HG02763 (cell line): ENCODE measurements at regions not wholly inside any gene's neighbourhood (a gene's known extent, or its start where the extent isn't known, plus 50 kb on each side); places are given as distances from the start of the nearest gene placed in this dataset.
"Not testable (repeated sequence)": the region's sequence is repeated elsewhere in the genome, so short reads cannot be mapped to it uniquely, and the experiment has no call there.

Experiments
- ATAC-seq: cut with Tn5 transposase; IDR thresholded peaks from one replicate; pipeline ENCODE4 v1.9.1; 2021; ENCODE audit warnings: mild to moderate bottlenecking, moderate library complexity; ENCODE audit not compliant: unreplicated experiment

- no peak for ATAC-seq
These were observed 1009.7 kb upstream of the GJE1 start for GRCh38 chr6:141123049-141123448.

- no peak for ATAC-seq
These were observed 1013.7 kb upstream of the GJE1 start for GRCh38 chr6:141118991-141119390.

- ATAC-seq, result no peak
These were observed 1014.9 kb upstream of the GJE1 start for GRCh38 chr6:141117874-141118273.

- ATAC-seq, result no peak
These were observed 1022.2 kb upstream of the GJE1 start for GRCh38 chr6:141110481-141110880.

- ATAC-seq, result no peak
These were observed 1025.0 kb upstream of the GJE1 start for GRCh38 chr6:141107591-141108160.

GRCh38 chr6:141105481-141105880 is 1027.2 kb upstream of the GJE1 start:
- ATAC-seq, result no peak

- no peak for ATAC-seq
These were observed 1029.5 kb upstream of the GJE1 start for GRCh38 chr6:141103246-141103645.

GRCh38 chr6:141097471-141097870 is 1035.3 kb upstream of the GJE1 start:
- ATAC-seq, result no peak

- no peak for ATAC-seq
These were observed 1037.4 kb upstream of the GJE1 start for GRCh38 chr6:141095308-141095707.

GRCh38 chr6:141088171-141088570 is 1044.6 kb upstream of the GJE1 start:
- ATAC-seq, result no peak

GRCh38 chr6:141077355-141078333 is 1055.1 kb upstream of the GJE1 start:
- peak; percentile 85 for ATAC-seq

GRCh38 chr6:141057761-141058160 is 1075.0 kb upstream of the GJE1 start:
- ATAC-seq, result no peak

GRCh38 chr6:141056945-141057625 is 1075.6 kb upstream of the GJE1 start:
- ATAC-seq, result no peak

GRCh38 chr6:141050471-141050870 is 1082.3 kb upstream of the GJE1 start:
- no peak for ATAC-seq

- ATAC-seq, result no peak
These were observed 1084.3 kb upstream of the GJE1 start for GRCh38 chr6:141048451-141048850.

GRCh38 chr6:141046496-141046895 is 1086.2 kb upstream of the GJE1 start:
- not testable (repeated sequence) for ATAC-seq

- ATAC-seq, result no peak
These were observed 1091.1 kb upstream of the GJE1 start for GRCh38 chr6:141041596-141042087.

GRCh38 chr6:141035312-141036200 is 1097.2 kb upstream of the GJE1 start:
- no peak for ATAC-seq

- ATAC-seq, result no peak
These were observed 1099.6 kb upstream of the GJE1 start for GRCh38 chr6:141033101-141033500.

GRCh38 chr6:141029908-141030307 is 1102.8 kb upstream of the GJE1 start:
- ATAC-seq, result no peak
